GM12892 (cell line): ENCODE measurements at regions not wholly inside any gene's neighbourhood (a gene's known extent, or its start where the extent isn't known, plus 50 kb on each side); places are given as distances from the start of the nearest gene placed in this dataset.
"Not testable (repeated sequence)": the region's sequence is repeated elsewhere in the genome, so short reads cannot be mapped to it uniquely, and the experiment has no call there.

Source experiments
- DNase-seq: peaks from one replicate; pipeline ENCODE4 v3.0.0; 2011; ENCODE audit not compliant: insufficient read length
- FAIRE-seq: peaks from 2 replicates; lab custom pipeline; 2011; peaks lifted over from hg19 to GRCh38; lab: Jason Lieb, UNC
- POLR2A ChIP-seq: IDR thresholded peaks from 2 replicates; pipeline ENCODE4 v1.6.1; 2011; ENCODE audit warnings: low read depth, low read length, control low read depth
- POLR2AphosphoS5 ChIP-seq: IDR thresholded peaks from 2 replicates; pipeline ENCODE4 v1.6.1; 2011; ENCODE audit warnings: low read depth, low read length, control low read depth
- TAF1 ChIP-seq: IDR thresholded peaks from 2 replicates; pipeline ENCODE4 v1.6.1; 2011; ENCODE audit warnings: low read depth, mild to moderate bottlenecking, control low read depth, low read length, borderline replicate concordance

- DNase-seq, result no peak
- no peak for FAIRE-seq
- TF ChIP-seq POLR2AphosphoS5 (no peak), POLR2A (no peak), TAF1 (no peak)
These were observed 928.7 kb upstream of the ADGRB3 start for GRCh38 chr6:67706388-67706787.

DNA sequence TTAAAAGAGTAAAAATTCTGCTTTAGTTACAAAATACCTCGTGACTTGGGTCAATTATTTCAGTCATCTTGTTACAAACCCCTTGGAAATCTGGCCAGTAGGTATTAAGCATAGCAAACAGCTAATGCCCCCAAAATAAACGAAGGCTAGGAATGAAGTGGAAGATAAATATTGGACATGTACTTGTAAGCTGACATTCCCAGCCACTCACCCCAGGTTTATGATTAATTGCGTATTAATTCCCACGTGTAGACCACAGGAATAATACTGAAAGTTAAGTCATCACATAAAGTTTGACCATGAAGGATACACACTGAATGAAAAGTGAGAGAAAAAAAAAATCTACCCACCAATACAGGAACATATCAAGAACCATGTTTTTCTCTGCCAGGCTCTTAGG is 936.5 kb upstream of the ADGRB3 start:
- DNase-seq (no peak), FAIRE-seq (no peak)
- no peak for TF ChIP-seq TAF1
- TF ChIP-seq POLR2A, result no peak
- no peak for TF ChIP-seq POLR2AphosphoS5

- DNase-seq (no peak), FAIRE-seq (no peak)
- TF ChIP-seq TAF1, result no peak
- TF ChIP-seq POLR2A, result no peak
- no peak for TF ChIP-seq POLR2AphosphoS5
These were observed 941.0 kb upstream of the ADGRB3 start for GRCh38 chr6:67694127-67694526.

DNA sequence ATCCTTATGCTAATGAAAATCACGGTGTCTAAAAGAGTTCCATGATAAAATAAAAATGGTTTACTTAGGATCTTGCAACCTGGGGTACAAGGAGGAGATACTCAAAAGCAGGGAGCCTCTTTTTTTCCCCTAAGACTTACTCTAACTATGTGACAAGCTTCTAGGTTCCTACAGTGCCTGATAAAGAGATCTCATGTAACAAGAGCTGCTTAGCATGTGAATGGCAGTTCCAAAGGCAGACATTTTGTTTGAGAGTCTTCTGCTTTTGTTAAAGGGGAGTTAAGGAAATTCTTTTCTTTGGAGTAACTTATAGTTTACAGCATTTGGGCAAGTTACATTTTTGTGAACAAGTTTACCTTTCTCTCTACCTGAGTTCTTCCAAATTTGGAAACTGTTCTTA is 945.8 kb upstream of the ADGRB3 start:
- TF ChIP-seq TAF1 (no peak), POLR2A (no peak), POLR2AphosphoS5 (no peak)
- FAIRE-seq (no peak), DNase-seq (no peak)

DNA sequence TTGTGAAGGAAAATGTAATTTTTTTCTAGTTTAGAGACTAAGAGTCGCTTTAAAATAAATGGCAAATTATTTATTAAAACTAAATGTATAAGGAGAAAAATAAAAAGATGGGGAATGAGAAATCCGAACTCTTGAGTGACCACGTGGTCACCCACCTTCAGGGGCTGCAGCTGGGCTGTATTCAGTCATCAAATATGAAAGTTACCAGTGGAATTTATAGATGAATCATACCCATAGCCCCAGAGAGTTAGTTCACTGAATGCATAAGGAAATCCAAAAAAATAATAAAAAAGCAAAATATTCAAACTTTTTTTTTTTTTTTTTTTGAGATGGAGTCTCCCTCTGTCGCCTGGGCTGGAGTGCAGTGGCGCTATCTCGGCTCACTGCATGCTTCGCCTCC is 947.7 kb upstream of the ADGRB3 start:
- no peak for FAIRE-seq
- no peak for TF ChIP-seq TAF1
- no peak for TF ChIP-seq POLR2A
- no peak for TF ChIP-seq POLR2AphosphoS5
- no peak for DNase-seq

DNA sequence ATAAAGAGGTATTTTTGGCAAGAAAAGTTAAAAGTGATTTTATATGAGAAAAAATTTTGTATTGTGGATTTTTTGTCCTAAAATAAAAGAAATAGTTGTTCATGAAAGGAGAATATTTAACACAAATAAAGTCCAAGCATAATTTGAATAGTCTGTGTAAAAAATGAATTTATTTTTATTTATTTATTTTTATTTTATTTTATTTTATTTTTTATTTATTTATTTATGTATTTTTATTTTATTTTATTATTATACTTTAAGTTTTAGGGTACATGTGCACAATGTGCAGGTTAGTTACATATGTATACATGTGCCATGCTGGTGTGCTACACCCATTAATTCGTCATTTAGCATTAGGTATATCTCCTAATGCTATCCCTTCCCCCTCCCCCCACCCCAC is 948.9 kb upstream of the ADGRB3 start:
- not testable (repeated sequence) for DNase-seq, FAIRE-seq

DNA sequence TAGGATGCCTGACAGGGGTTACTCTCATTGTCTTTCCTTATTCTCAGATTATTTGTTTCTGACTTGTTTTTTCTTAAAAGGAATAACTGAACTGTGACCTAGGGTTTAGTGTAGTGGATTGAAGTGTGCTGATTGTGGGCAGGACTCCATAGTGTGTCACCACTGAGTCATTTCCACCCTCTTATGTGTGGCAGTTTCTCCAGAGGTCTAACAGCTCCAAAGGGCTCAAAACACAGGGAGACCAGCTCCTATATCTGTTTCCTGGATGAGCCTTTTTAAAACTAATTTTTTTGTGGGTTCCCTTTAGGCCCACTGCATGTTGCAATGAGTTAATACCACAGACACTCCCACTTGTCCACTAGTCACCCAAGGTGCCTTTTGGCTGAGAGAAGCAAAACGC is 951.1 kb upstream of the ADGRB3 start:
- no peak for TF ChIP-seq POLR2AphosphoS5
- no peak for TF ChIP-seq TAF1
- no peak for TF ChIP-seq POLR2A
- FAIRE-seq (no peak), DNase-seq (no peak)

GRCh38 chr6:67680297-67680932 is 954.7 kb upstream of the ADGRB3 start:
- TF ChIP-seq TAF1 (no peak), POLR2AphosphoS5 (no peak), POLR2A (no peak)
- DNase-seq (no peak), FAIRE-seq (no peak)

- no peak for DNase-seq
- TF ChIP-seq TAF1 (no peak), POLR2A (no peak), POLR2AphosphoS5 (no peak)
- FAIRE-seq, result no peak
These were observed 955.4 kb upstream of the ADGRB3 start for GRCh38 chr6:67679566-67680296.

DNA sequence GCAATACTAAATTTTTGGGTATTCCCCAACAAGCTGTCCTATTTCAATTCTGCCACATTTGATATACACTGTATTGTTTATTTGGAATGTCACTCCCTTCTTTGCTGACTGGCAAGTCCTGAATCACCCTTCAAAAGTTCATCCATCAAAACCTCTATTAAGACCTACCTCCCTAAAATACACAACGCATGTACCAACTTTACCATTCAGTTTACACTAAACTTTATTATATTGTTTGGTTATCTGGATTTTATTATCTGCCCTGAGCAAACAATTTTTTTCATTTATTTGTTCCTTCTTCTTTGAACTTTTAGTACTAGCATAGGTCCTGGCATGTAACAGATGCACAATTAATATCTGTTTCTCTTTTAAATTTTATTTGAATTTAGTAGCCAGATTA is 958.2 kb upstream of the ADGRB3 start:
- DNase-seq, result no peak
- no peak for FAIRE-seq
- TF ChIP-seq TAF1 (no peak), POLR2AphosphoS5 (no peak), POLR2A (no peak)

DNA sequence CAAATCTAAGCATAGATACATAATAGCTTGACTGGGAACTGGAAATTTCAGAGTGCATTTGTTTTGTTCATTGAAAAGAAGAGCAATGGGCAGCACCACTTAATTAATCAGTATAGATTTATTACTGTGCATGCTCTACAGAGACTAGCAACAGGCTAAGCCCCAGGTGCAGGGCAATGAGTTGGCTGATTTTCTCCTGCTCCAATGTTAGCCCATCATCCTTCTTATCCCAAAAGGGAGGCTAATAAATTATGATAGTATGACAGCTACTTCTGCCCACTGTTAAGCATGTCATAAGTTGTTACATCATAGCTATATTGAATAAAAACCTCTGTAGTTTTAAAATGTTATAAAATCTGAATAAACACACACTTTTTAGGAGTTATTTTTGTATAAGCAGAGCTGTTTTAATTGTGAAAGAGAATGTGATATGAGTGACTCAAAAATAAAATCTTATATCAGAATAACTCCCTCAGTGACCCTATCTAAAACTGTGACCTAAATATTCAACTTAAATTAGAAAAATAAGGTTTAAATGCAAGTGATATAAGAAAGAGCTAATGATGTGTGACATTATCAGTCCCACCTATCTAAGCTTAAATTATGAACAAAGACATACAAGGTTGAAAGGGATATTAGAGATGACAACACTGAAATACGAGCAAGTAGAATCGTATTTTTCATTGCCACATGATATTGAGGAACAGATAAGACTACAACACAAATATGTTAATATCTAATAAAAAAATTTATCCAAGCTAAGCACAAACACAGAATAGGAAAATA is 967.3 kb upstream of the ADGRB3 start:
- DNase-seq, result no peak
- no peak for FAIRE-seq
- TF ChIP-seq TAF1 (no peak), POLR2AphosphoS5 (no peak), POLR2A (no peak)
